ENCODE measurements at regions not wholly inside any gene's neighbourhood (a gene's known extent, or its start where the extent isn't known, plus 50 kb on each side); places are given as distances from the start of the nearest gene placed in this dataset.

- no peak overlapping the region for H3K27ac ChIP-seq (ENCODE audit: poor library complexity, severe bottlenecking)
- no peaks in the 10 kb centered on the region for H3K4me1 ChIP-seq (ENCODE audit: insufficient read depth, poor library complexity, severe bottlenecking)
- TF ChIP-seq CTCF (IDR thresholded peaks at IDR 0.05; ENCODE audit: poor library complexity, severe bottlenecking), result no peak
- ATAC-seq (ENCODE audit: low read depth), result no peak
- no peaks in the 10 kb centered on the region for H3K36me3 ChIP-seq (ENCODE audit: low read depth)
- no peak for DNase-seq (ENCODE audit: low spot score)
- H3K9me3 ChIP-seq (ENCODE audit: severe bottlenecking), result no peaks in the 10 kb centered on the region
- no peaks in the 10 kb centered on the region for H3K27me3 ChIP-seq (ENCODE audit: insufficient read depth, poor library complexity, severe bottlenecking)
- no peak overlapping the region for H3K4me3 ChIP-seq (ENCODE audit: severe bottlenecking)
Measured at GRCh38 chr6:135673501-135674309, 176.2 kb upstream of the AHI1 start.

DNA sequence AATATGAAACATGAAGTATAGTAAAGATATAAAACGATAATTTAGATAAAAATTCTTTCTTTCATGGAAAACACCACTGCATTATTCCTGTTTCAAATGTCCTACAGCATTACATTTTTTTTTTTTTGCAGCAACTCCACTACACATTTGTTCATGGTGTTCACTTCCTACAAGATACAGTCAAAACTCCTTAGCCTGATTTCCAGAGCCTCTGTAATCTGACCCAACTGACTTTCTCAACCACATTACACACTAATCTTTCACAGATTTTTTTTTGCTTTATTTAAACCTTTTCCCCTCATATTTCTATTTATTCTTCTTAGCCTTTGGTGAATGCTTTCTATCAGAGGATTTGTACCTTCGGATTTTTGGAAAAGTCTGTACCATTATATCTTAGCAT lies 176.5 kb upstream of the PDE7B start:
- no peaks in the 10 kb centered on the region for H3K36me3 ChIP-seq (ENCODE audit: low read depth)
- DNase-seq (ENCODE audit: low spot score) (no peak), ATAC-seq (ENCODE audit: low read depth) (no peak)
- TF ChIP-seq CTCF (IDR thresholded peaks at IDR 0.05; ENCODE audit: poor library complexity, severe bottlenecking), result no peak
- H3K4me1 ChIP-seq (ENCODE audit: insufficient read depth, poor library complexity, severe bottlenecking), result no peaks in the 10 kb centered on the region
- H3K27ac ChIP-seq (ENCODE audit: poor library complexity, severe bottlenecking), result no peak overlapping the region
- no peak overlapping the region for H3K4me3 ChIP-seq (ENCODE audit: severe bottlenecking)
- no peaks in the 10 kb centered on the region for H3K9me3 ChIP-seq (ENCODE audit: severe bottlenecking)
- H3K27me3 ChIP-seq (ENCODE audit: insufficient read depth, poor library complexity, severe bottlenecking), result no peaks in the 10 kb centered on the region

- H3K9me3 ChIP-seq (ENCODE audit: severe bottlenecking), result no peaks in the 10 kb centered on the region
- no peaks in the 10 kb centered on the region for H3K4me1 ChIP-seq (ENCODE audit: insufficient read depth, poor library complexity, severe bottlenecking)
- peak; percentile 64 for TF ChIP-seq CTCF (IDR thresholded peaks at IDR 0.05; ENCODE audit: poor library complexity, severe bottlenecking)
- H3K27me3 ChIP-seq (ENCODE audit: insufficient read depth, poor library complexity, severe bottlenecking), result no peaks in the 10 kb centered on the region
- ATAC-seq (ENCODE audit: low read depth) (peak; percentile 76; the same call in 1 of the 3 replicates), DNase-seq (ENCODE audit: low spot score) (no peak)
- no peak overlapping the region for H3K4me3 ChIP-seq (ENCODE audit: severe bottlenecking)
- H3K27ac ChIP-seq (ENCODE audit: poor library complexity, severe bottlenecking), result no peak overlapping the region
- no peaks in the 10 kb centered on the region for H3K36me3 ChIP-seq (ENCODE audit: low read depth)
Measured at GRCh38 chr6:135675862-135676261, 175.6 kb upstream of the PDE7B start.

DNA sequence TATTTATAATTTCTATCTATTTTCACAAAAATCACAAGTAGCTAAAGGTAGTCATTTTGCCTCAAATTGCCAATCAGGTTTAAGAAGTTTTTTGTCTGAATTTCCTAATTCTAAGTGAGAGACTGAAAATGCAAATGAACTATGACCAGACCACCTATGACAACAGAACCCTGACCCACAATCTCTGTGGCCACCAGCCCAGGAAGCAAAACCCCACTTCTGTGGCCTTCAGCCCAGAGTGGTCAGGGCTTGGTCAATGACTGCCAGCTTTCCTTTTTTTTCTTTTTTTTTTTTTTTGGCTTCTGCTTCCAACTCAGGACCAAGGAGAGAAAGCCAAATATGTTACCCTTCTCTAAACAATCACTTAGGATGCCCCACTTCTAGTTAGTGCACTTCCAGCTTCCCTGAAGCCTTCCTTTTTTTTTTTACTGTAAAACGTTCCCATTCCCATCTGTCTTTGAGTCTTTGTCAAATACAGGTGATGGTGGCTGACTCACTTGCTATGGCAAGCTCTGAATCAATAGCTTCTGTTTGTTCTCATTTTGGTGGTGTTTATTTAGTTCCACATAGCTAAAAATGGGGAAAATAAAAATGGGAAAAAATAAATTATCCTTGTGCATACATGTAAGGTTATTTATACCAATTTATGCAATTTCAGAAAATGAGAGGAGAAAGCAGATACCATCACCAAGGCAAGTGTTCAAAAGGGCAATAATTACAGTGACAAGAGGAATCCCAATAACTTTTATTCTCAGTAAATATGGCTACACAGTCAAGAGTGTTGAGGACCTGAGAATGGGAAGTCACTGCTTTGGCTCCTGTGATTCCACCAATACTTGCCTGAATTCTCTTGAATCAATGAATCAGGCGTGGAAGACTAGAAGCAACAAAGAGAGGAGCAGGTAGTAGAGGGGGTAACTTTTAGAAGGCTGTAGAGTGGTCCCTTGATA lies 170.3 kb upstream of the PDE7B start:
- DNase-seq (ENCODE audit: low spot score), result no peak
- Histone ChIP-seq H3K27me3 (ENCODE audit: insufficient read depth, poor library complexity, severe bottlenecking) (no peaks in the 10 kb centered on the region), H3K9me3 (ENCODE audit: severe bottlenecking) (no peaks in the 10 kb centered on the region), H3K4me3 (ENCODE audit: severe bottlenecking) (no peak overlapping the region), H3K36me3 (ENCODE audit: low read depth) (no peaks in the 10 kb centered on the region), H3K27ac (ENCODE audit: poor library complexity, severe bottlenecking) (no peak overlapping the region), H3K4me1 (ENCODE audit: insufficient read depth, poor library complexity, severe bottlenecking) (peaks cover 6% of the 10 kb centered on the region)
- no peak for TF ChIP-seq CTCF (IDR thresholded peaks at IDR 0.05; ENCODE audit: poor library complexity, severe bottlenecking)
- 0 out of 3 replicates have a peak, but pooled peaks have one; percentile 23 for ATAC-seq (ENCODE audit: low read depth)
